Liver (tissue), 8 donors: ENCODE measurements at regions not wholly inside any gene's neighbourhood (a gene's known extent, or its start where the extent isn't known, plus 50 kb on each side); places are given as distances from the start of the nearest gene placed in this dataset.

ENCODE experiments used
- DNase-seq: peaks from one replicate; pipeline ENCODE4 v3.0.0-alpha.2; 2017; ENCODE audit warnings: low spot score
- H3K27ac ChIP-seq, 2 donors: one replicate each; pipeline ENCODE4 v1.7.0; 2013; ENCODE audit warnings: inconsistent platforms in 2 of 2, low read length in 2 of 2, control low read depth in 1 of 2, low read depth in 1 of 2, mild to moderate bottlenecking in 1 of 2
- H3K27me3 ChIP-seq, 4 donors: one replicate each; pipeline versions ENCODE4 v1.6.1 to v1.7.0; 2013; ENCODE audit warnings: low read length in 3 of 4, inconsistent platforms in 1 of 4, mild to moderate bottlenecking in 1 of 4, moderate library complexity in 1 of 4; ENCODE audit not compliant: control insufficient read depth in 4 of 4, insufficient read depth in 4 of 4
- H3K36me3 ChIP-seq, 4 donors: one replicate each; pipeline versions ENCODE4 v1.6.1 to v1.7.0; 2013; ENCODE audit warnings: low read length in 3 of 4, mild to moderate bottlenecking in 3 of 4, low read depth in 1 of 4, moderate library complexity in 1 of 4; ENCODE audit not compliant: control insufficient read depth in 4 of 4, insufficient read depth in 3 of 4
- H3K4me1 ChIP-seq, 4 donors: one replicate each; pipeline versions ENCODE4 v1.6.1 to v1.7.0; 2013; ENCODE audit warnings: low read length in 3 of 4, mild to moderate bottlenecking in 3 of 4, moderate library complexity in 1 of 4; ENCODE audit not compliant: control insufficient read depth in 4 of 4, insufficient read depth in 4 of 4
- H3K4me3 ChIP-seq, 3 donors: one replicate each; pipeline versions ENCODE4 v1.6.1 to v1.7.0; 2013; ENCODE audit warnings: low read length in 3 of 3, control low read depth in 1 of 3, low read depth in 1 of 3, mild to moderate bottlenecking in 1 of 3
- H3K9ac ChIP-seq, 2 donors: one replicate each; pipeline ENCODE4 v1.7.0; 2013; ENCODE audit warnings: low read length in 2 of 2, mild to moderate bottlenecking in 2 of 2, moderate library complexity in 2 of 2, control low read depth in 1 of 2, low read depth in 1 of 2
- H3K9me3 ChIP-seq, 4 donors: one replicate each; pipeline versions ENCODE4 v1.6.1 to v1.7.0; 2013; ENCODE audit warnings: low read length in 3 of 4; ENCODE audit not compliant: control insufficient read depth in 4 of 4
- FOXA1 ChIP-seq: IDR thresholded peaks from 2 replicates; pipeline ENCODE4 v1.6.1; 2016; ENCODE audit warnings: antibody characterized with exemption
- FOXA2 ChIP-seq: IDR thresholded peaks from 2 replicates; pipeline ENCODE4 v1.6.1; 2016; ENCODE audit warnings: antibody characterized with exemption
- GABPA ChIP-seq, 2 donors: IDR thresholded peaks in 1 of 2; conservative IDR thresholded peaks in 1 of 2; 2 replicates each; pipeline ENCODE4 v1.6.1; 2016; ENCODE audit warnings: antibody characterized with exemption in 2 of 2, mild to moderate bottlenecking in 1 of 2, moderate library complexity in 1 of 2
- HNF4A ChIP-seq, 2 donors: conservative IDR thresholded peaks; 2 replicates each; pipeline ENCODE4 v1.6.1; 2016; ENCODE audit warnings: antibody characterized with exemption in 2 of 2, mild to moderate bottlenecking in 2 of 2
- HNF4G ChIP-seq: IDR thresholded peaks from 2 replicates; pipeline ENCODE4 v1.6.1; 2016; ENCODE audit warnings: antibody characterized with exemption
- NR2F2 ChIP-seq: IDR thresholded peaks from 2 replicates; pipeline ENCODE4 v1.6.1; 2016; ENCODE audit warnings: antibody characterized with exemption
- RAD21 ChIP-seq, 2 donors: IDR thresholded peaks; 2 replicates each; pipeline ENCODE4 v1.6.1; 2016; ENCODE audit warnings: antibody characterized with exemption in 2 of 2, mild to moderate bottlenecking in 2 of 2
- RXRA ChIP-seq, 2 donors: IDR thresholded peaks; 2 replicates each; pipeline ENCODE4 v1.6.1; 2017 to 2018; ENCODE audit warnings: antibody characterized with exemption in 2 of 2, mild to moderate bottlenecking in 1 of 2
- SP1 ChIP-seq: IDR thresholded peaks from 2 replicates; pipeline ENCODE4 v1.6.1; 2018; ENCODE audit warnings: antibody characterized with exemption, mild to moderate bottlenecking
- TAF1 ChIP-seq: conservative IDR thresholded peaks from 2 replicates; pipeline ENCODE4 v1.6.1; 2016; ENCODE audit warnings: antibody characterized with exemption, mild to moderate bottlenecking
- YY1 ChIP-seq: IDR thresholded peaks from 2 replicates; pipeline ENCODE4 v1.6.1; 2016; ENCODE audit warnings: antibody characterized with exemption, mild to moderate bottlenecking
- WGBS: extraction: QIAGEN DNeasy Blood & Tissue Kit; methylation state at CpG from one replicate; pipeline ENCODE4 v1.1.7; 2013; 5-methylcytosine and 5-hydroxymethylcytosine counted together
- TF ChIP-seq, protein P1 (sequence below): fragments of 150-350 bp; IDR thresholded peaks from 2 replicates; pipeline ENCODE4 v1.5.1; 2017; ENCODE audit warnings: improper control_type of control experiment, low read depth, low read length; ENCODE audit not compliant: missing input control
- TF ChIP-seq, protein P2 (sequence below): IDR thresholded peaks from 2 replicates; pipeline ENCODE4 v1.6.1; 2016; ENCODE audit warnings: antibody characterized with exemption, mild to moderate bottlenecking
- donor health status: healthy.
- donor health status: healthy.
- donor health status: healthy.
- donor health status: healthy.
- donor health status: healthy.

DNA sequence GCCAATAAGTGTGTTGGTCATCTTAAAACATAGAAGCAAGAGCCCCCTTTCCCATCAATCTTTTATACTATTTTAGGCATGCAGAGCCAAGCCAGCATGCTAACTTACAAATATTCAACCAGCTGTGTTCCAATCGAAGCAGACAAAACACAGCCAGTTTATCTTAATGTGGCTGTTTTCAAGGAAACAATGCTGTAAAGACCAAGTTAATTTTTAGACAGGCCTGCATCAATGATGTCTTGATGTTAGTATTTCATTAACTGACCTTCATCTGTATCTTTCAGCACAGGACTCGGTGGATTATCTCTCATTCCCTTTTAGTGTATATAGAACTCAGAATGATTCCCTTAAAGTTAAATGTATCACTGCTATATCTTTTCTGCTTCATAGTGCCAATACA lies 262.0 kb upstream of the ZWINT start:
- Histone ChIP-seq H3K4me3 (peak overlapping the region in 2 of 3 donors; percentile 46 to 69), H3K36me3 (no peaks in the 10 kb centered on the region), H3K9ac (peak overlapping the region in 1 of 2 donors; percentile 84), H3K27ac (peak overlapping the region; percentile 74 to 86), H3K27me3 (no peaks in the 10 kb centered on the region), H3K4me1 (peaks cover 0 to 16% (median 3%) of the 10 kb centered on the region in 4 donors), H3K9me3 (no peaks in the 10 kb centered on the region)
- no peak for DNase-seq
- WGBS: 14% methylated on average over 2 of the region's 2 CpGs
- peak in 1 of 2 donors; percentile 8 for TF ChIP-seq RAD21 (IDR thresholded peaks at IDR 0.05)
- TF ChIP-seq RXRA (IDR thresholded peaks at IDR 0.05): no peak
- peak; percentile 30 for TF ChIP-seq YY1
- TF ChIP-seq HNF4A (conservative IDR thresholded peaks at IDR 0.05): peak in 1 of 2 donors; percentile 4

DNA sequence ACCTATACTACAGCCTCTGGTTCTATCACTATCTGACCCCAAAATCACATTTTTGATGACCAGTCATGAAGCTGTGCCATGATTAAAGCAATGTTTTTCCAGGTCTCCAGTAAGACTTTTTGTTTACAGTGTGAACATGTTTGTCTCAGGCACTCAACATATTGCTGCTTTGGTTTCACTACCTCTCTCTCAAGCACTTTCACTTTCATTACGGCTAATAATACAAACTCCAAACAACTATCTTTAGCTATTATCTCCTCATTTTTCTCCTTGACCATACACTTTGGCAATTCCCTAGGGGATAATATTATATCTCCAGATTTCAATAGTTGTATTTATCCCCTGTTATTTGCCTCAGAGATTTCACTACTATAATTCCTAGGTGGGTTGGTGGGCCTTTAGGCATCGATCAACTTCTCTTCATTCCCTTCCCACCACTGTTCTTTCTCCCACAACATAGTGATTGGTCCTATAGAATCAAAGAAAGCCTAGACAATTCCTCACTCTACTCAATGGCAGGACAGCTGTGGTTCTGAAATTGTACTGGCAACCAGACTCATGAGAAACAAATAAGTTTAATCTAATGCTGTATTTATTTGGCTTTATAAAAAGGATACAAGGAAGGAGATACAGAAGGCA lies 261.4 kb upstream of the ZWINT start:
- peak overlapping the region; percentile 42 to 69 (median 46) for H3K4me3 ChIP-seq
- H3K27ac ChIP-seq: peak overlapping the region; percentile 74 to 86
- 41% methylated on average over 2 of the region's 2 CpGs for WGBS
- H3K36me3 ChIP-seq: no peaks in the 10 kb centered on the region
- H3K27me3 ChIP-seq: no peaks in the 10 kb centered on the region
- DNase-seq: no peak
- H3K4me1 ChIP-seq: peaks cover 0 to 16% (median 3%) of the 10 kb centered on the region in 4 donors
- H3K9ac ChIP-seq: peak overlapping the region; percentile 56 to 84
- TF ChIP-seq HNF4A (conservative IDR thresholded peaks at IDR 0.05): no peak
- TF ChIP-seq SP1: peak; percentile 9
- no peak for TF ChIP-seq NR2F2
- TF ChIP-seq, protein P1, sequence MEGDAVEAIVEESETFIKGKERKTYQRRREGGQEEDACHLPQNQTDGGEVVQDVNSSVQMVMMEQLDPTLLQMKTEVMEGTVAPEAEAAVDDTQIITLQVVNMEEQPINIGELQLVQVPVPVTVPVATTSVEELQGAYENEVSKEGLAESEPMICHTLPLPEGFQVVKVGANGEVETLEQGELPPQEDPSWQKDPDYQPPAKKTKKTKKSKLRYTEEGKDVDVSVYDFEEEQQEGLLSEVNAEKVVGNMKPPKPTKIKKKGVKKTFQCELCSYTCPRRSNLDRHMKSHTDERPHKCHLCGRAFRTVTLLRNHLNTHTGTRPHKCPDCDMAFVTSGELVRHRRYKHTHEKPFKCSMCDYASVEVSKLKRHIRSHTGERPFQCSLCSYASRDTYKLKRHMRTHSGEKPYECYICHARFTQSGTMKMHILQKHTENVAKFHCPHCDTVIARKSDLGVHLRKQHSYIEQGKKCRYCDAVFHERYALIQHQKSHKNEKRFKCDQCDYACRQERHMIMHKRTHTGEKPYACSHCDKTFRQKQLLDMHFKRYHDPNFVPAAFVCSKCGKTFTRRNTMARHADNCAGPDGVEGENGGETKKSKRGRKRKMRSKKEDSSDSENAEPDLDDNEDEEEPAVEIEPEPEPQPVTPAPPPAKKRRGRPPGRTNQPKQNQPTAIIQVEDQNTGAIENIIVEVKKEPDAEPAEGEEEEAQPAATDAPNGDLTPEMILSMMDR: no peak
- TF ChIP-seq, protein P2, sequence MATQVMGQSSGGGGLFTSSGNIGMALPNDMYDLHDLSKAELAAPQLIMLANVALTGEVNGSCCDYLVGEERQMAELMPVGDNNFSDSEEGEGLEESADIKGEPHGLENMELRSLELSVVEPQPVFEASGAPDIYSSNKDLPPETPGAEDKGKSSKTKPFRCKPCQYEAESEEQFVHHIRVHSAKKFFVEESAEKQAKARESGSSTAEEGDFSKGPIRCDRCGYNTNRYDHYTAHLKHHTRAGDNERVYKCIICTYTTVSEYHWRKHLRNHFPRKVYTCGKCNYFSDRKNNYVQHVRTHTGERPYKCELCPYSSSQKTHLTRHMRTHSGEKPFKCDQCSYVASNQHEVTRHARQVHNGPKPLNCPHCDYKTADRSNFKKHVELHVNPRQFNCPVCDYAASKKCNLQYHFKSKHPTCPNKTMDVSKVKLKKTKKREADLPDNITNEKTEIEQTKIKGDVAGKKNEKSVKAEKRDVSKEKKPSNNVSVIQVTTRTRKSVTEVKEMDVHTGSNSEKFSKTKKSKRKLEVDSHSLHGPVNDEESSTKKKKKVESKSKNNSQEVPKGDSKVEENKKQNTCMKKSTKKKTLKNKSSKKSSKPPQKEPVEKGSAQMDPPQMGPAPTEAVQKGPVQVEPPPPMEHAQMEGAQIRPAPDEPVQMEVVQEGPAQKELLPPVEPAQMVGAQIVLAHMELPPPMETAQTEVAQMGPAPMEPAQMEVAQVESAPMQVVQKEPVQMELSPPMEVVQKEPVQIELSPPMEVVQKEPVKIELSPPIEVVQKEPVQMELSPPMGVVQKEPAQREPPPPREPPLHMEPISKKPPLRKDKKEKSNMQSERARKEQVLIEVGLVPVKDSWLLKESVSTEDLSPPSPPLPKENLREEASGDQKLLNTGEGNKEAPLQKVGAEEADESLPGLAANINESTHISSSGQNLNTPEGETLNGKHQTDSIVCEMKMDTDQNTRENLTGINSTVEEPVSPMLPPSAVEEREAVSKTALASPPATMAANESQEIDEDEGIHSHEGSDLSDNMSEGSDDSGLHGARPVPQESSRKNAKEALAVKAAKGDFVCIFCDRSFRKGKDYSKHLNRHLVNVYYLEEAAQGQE: peak; percentile 84
- H3K9me3 ChIP-seq: no peaks in the 10 kb centered on the region

DNA sequence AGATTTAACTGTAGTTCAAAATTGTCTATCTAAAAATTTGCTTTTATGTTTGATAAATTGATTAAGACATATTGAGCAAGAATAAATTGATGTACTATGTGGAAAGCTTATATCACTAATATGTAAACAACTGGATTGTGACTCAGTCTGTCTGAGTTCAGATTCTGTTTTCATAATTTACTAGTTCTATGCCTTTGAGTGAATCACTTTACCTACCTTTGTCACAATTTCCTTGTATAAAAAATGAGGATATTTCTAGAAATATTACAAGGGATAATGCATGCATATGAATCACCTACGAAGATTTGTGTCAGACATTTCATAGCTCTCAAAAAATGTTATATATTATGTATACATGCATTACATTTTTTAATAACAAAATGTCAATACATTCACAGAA lies 245.1 kb upstream of the ZWINT start:
- no peak overlapping the region for H3K4me3 ChIP-seq
- no peak for DNase-seq
- H3K9me3 ChIP-seq: no peaks in the 10 kb centered on the region
- no peak overlapping the region for H3K27ac ChIP-seq
- H3K36me3 ChIP-seq: no peaks in the 10 kb centered on the region
- no peak overlapping the region for H3K9ac ChIP-seq
- no peaks in the 10 kb centered on the region for H3K4me1 ChIP-seq
- 70% methylated on average over 1 of the region's 1 CpG for WGBS
- peaks cover 0 to 2% (median 0%) of the 10 kb centered on the region in 4 donors for H3K27me3 ChIP-seq
- TF ChIP-seq FOXA1: no peak
- no peak for TF ChIP-seq FOXA2
- TF ChIP-seq SP1: no peak
- no peak for TF ChIP-seq HNF4G
- no peak for TF ChIP-seq HNF4A (conservative IDR thresholded peaks at IDR 0.05)
- no peak for TF ChIP-seq GABPA (IDR thresholded peaks at IDR 0.05 in 1 of 2, conservative IDR thresholded peaks at IDR 0.05 in 1 of 2)
- no peak for TF ChIP-seq TAF1
- TF ChIP-seq YY1: no peak
- TF ChIP-seq, protein P1: no peak
- TF ChIP-seq RAD21 (IDR thresholded peaks at IDR 0.05): no peak
- TF ChIP-seq, protein P2: no peak
